ENCODE measurements at regions not wholly inside any gene's neighbourhood (a gene's known extent, or its start where the extent isn't known, plus 50 kb on each side); places are given as distances from the start of the nearest gene placed in this dataset.

GRCh38 chr15:69792823-69793222 lies 304.9 kb downstream of the TLE3 start:
- H3K27me3 ChIP-seq (ENCODE audit: control insufficient read depth, low read length), result peaks cover 17% of the 10 kb centered on the region; the same call in 1 of the 2 replicates
- H3K27ac ChIP-seq (ENCODE audit: low read depth, low read length), result no peak overlapping the region
- H3K36me3 ChIP-seq (ENCODE audit: control insufficient read depth, low read length), result no peaks in the 10 kb centered on the region
- no peak overlapping the region for H3K4me2 ChIP-seq (ENCODE audit: low read length)
- TF ChIP-seq CTCF (IDR thresholded peaks at IDR 0.05; ENCODE audit: low read depth, low read length, poor library complexity, severe bottlenecking), result no peak
- no peak for TF ChIP-seq EZH2phosphoT487 (IDR thresholded peaks at IDR 0.05; ENCODE audit: borderline replicate concordance, low read length)
- no peaks in the 10 kb centered on the region for H3K79me2 ChIP-seq (ENCODE audit: control insufficient read depth, low read length)
- H3K9me2 ChIP-seq (replicated peaks; ENCODE audit: control insufficient read depth, low read length), result no peaks in the 10 kb centered on the region
- H3K9me3 ChIP-seq (ENCODE audit: control insufficient read depth, insufficient read depth, low read length), result no peaks in the 10 kb centered on the region
- H4K20me1 ChIP-seq (ENCODE audit: control insufficient read depth, insufficient read depth, low read depth, low read length), result no peaks in the 10 kb centered on the region
- no peak overlapping the region for H3K4me3 ChIP-seq (ENCODE audit: low read length)
- H3F3A ChIP-seq (ENCODE audit: control insufficient read depth, insufficient read depth), result no peaks in the 10 kb centered on the region
- H3K4me1 ChIP-seq (ENCODE audit: control insufficient read depth, low read length), result no peaks in the 10 kb centered on the region

- no peak overlapping the region for H3K4me2 ChIP-seq (ENCODE audit: low read length)
- H3F3A ChIP-seq (ENCODE audit: control insufficient read depth, insufficient read depth), result no peaks in the 10 kb centered on the region
- H3K9me3 ChIP-seq (ENCODE audit: control insufficient read depth, insufficient read depth, low read length), result no peaks in the 10 kb centered on the region
- H3K4me1 ChIP-seq (ENCODE audit: control insufficient read depth, low read length), result no peaks in the 10 kb centered on the region
- no peak for TF ChIP-seq CTCF (IDR thresholded peaks at IDR 0.05; ENCODE audit: low read depth, low read length, poor library complexity, severe bottlenecking)
- TF ChIP-seq EZH2phosphoT487 (IDR thresholded peaks at IDR 0.05; ENCODE audit: borderline replicate concordance, low read length), result no peak
- no peak overlapping the region for H3K27ac ChIP-seq (ENCODE audit: low read depth, low read length)
- no peak overlapping the region for H3K4me3 ChIP-seq (ENCODE audit: low read length)
- no peaks in the 10 kb centered on the region for H4K20me1 ChIP-seq (ENCODE audit: control insufficient read depth, insufficient read depth, low read depth, low read length)
- no peaks in the 10 kb centered on the region for H3K79me2 ChIP-seq (ENCODE audit: control insufficient read depth, low read length)
- H3K36me3 ChIP-seq (ENCODE audit: control insufficient read depth, low read length), result no peaks in the 10 kb centered on the region
- H3K27me3 ChIP-seq (ENCODE audit: control insufficient read depth, low read length), result peaks cover 17% of the 10 kb centered on the region; the same call in 1 of the 2 replicates
- no peaks in the 10 kb centered on the region for H3K9me2 ChIP-seq (replicated peaks; ENCODE audit: control insufficient read depth, low read length)
Measured at GRCh38 chr15:69793431-69793780, 304.3 kb downstream of the TLE3 start.

GRCh38 chr15:69793781-69794451 lies 303.8 kb downstream of the TLE3 start:
- no peak for TF ChIP-seq CTCF (IDR thresholded peaks at IDR 0.05; ENCODE audit: low read depth, low read length, poor library complexity, severe bottlenecking)
- TF ChIP-seq EZH2phosphoT487 (IDR thresholded peaks at IDR 0.05; ENCODE audit: borderline replicate concordance, low read length), result no peak
- H3K4me1 ChIP-seq (ENCODE audit: control insufficient read depth, low read length), result no peaks in the 10 kb centered on the region
- H3K4me2 ChIP-seq (ENCODE audit: low read length), result no peak overlapping the region
- peaks cover 15% of the 10 kb centered on the region; the same call in 1 of the 2 replicates for H3K27me3 ChIP-seq (ENCODE audit: control insufficient read depth, low read length)
- H3K36me3 ChIP-seq (ENCODE audit: control insufficient read depth, low read length), result no peaks in the 10 kb centered on the region
- H3K9me2 ChIP-seq (replicated peaks; ENCODE audit: control insufficient read depth, low read length), result no peaks in the 10 kb centered on the region
- no peak overlapping the region for H3K27ac ChIP-seq (ENCODE audit: low read depth, low read length)
- H3K9me3 ChIP-seq (ENCODE audit: control insufficient read depth, insufficient read depth, low read length), result no peaks in the 10 kb centered on the region
- no peaks in the 10 kb centered on the region for H4K20me1 ChIP-seq (ENCODE audit: control insufficient read depth, insufficient read depth, low read depth, low read length)
- no peaks in the 10 kb centered on the region for H3K79me2 ChIP-seq (ENCODE audit: control insufficient read depth, low read length)
- no peak overlapping the region for H3K4me3 ChIP-seq (ENCODE audit: low read length)
- H3F3A ChIP-seq (ENCODE audit: control insufficient read depth, insufficient read depth), result no peaks in the 10 kb centered on the region

Data from DOHH2 (cell line).